IMR-90 (cell line): ENCODE measurements at regions not wholly inside any gene's neighbourhood (a gene's known extent, or its start where the extent isn't known, plus 50 kb on each side); places are given as distances from the start of the nearest gene placed in this dataset.

ENCODE experiments used
- ATAC-seq: fragments of 200-7000 bp; cut with Tn5 transposase; 2 replicates; pipeline ENCODE4 v1.9.1; 2020; ENCODE audit warnings: low read depth, mild to moderate bottlenecking, moderate library complexity
- BruUV-seq: library from RNA; stranded (reverse); fragments of 400-500 nt; replicated peaks from 2 replicates; lab custom pipeline; 2021; lab: Mats Ljungman, UMichigan
- CTCF ChIA-PET: fragments of 300-600 bp; formaldehyde crosslinking; extraction: SDS; loops from one replicate; lab custom pipeline; 2021; ENCODE audit warnings: antibody characterized with exemption; lab: Yijun Ruan, JAX
- POLR2A ChIA-PET: fragments of 300-600 bp; sonication (Branson Sonifier 250); formaldehyde crosslinking; loops from one replicate; lab custom pipeline; 2022; ENCODE audit warnings: antibody characterized with exemption; ENCODE audit not compliant: unreplicated experiment; lab: Charles Lee
- DNase-seq: peaks from one replicate; pipeline ENCODE4 v3.0.0; 2013
- H2AFZ ChIP-seq: replicated peaks from 2 replicates; pipeline ENCODE3; 2013; ENCODE audit warnings: low read length, mild to moderate bottlenecking; ENCODE audit not compliant: poor library complexity
- H2AK5ac ChIP-seq: 2 replicates; pipeline ENCODE4 v1.6.1; 2013; ENCODE audit warnings: low read depth, low read length, inconsistent platforms
- H2AK9ac ChIP-seq: replicated peaks from 2 replicates; pipeline ENCODE3; 2013; ENCODE audit warnings: mild to moderate bottlenecking, low read depth, low read length, moderate library complexity; ENCODE audit not compliant: poor library complexity
- H2BK120ac ChIP-seq: 2 replicates; pipeline ENCODE4 v1.6.1; 2013; ENCODE audit warnings: low read depth, low read length, inconsistent platforms
- H2BK15ac ChIP-seq: 3 replicates; pipeline ENCODE4 v1.6.1; 2013; ENCODE audit warnings: low read depth, low read length, inconsistent platforms
- H2BK20ac ChIP-seq: 2 replicates; pipeline ENCODE4 v1.6.1; 2013; ENCODE audit warnings: low read depth, mild to moderate bottlenecking, inconsistent platforms, low read length, moderate library complexity
- H2BK5ac ChIP-seq: 2 replicates; pipeline ENCODE4 v1.6.1; 2013; ENCODE audit warnings: mild to moderate bottlenecking, low read depth, low read length, inconsistent platforms; ENCODE audit not compliant: poor library complexity, severe bottlenecking
- H3K14ac ChIP-seq: replicated peaks from 2 replicates; pipeline ENCODE4 v1.6.1; 2013; ENCODE audit warnings: low read depth, low read length, inconsistent platforms
- H3K18ac ChIP-seq: 2 replicates; pipeline ENCODE4 v1.6.1; 2013; ENCODE audit warnings: low read depth, low read length, control low read depth
- H3K23ac ChIP-seq: 2 replicates; pipeline ENCODE4 v1.6.1; 2013; ENCODE audit warnings: low read depth, low read length, inconsistent platforms
- H3K27ac ChIP-seq: 2 replicates; pipeline ENCODE4 v1.5.1; 2013; ENCODE audit warnings: mild to moderate bottlenecking, control low read depth, low read length; ENCODE audit not compliant: insufficient read depth
- H3K27me3 ChIP-seq: 2 replicates; pipeline ENCODE4 v1.6.1; 2013; ENCODE audit warnings: low read length; ENCODE audit not compliant: control insufficient read depth, insufficient read depth
- H3K36me3 ChIP-seq: 2 replicates; pipeline ENCODE4 v1.6.1; 2013; ENCODE audit warnings: low read length, mixed read lengths; ENCODE audit not compliant: control insufficient read depth, insufficient read depth
- H3K4ac ChIP-seq: 2 replicates; pipeline ENCODE4 v1.6.1; 2013; ENCODE audit warnings: low read depth, low read length, inconsistent platforms
- H3K4me1 ChIP-seq: 2 replicates; pipeline ENCODE4 v1.6.1; 2013; ENCODE audit warnings: low read length, mixed read lengths; ENCODE audit not compliant: control insufficient read depth, insufficient read depth
- H3K4me2 ChIP-seq: 2 replicates; pipeline ENCODE4 v1.6.1; 2013; ENCODE audit warnings: low read depth, mild to moderate bottlenecking, control low read depth, low read length, moderate library complexity
- H3K4me3 ChIP-seq: 2 replicates; pipeline ENCODE4 v1.5.1; 2013; ENCODE audit warnings: low read depth, mild to moderate bottlenecking, control low read depth, low read length, moderate library complexity; ENCODE audit not compliant: insufficient read depth
- H3K56ac ChIP-seq: 2 replicates; pipeline ENCODE4 v1.6.1; 2013; ENCODE audit warnings: low read length, inconsistent platforms; ENCODE audit not compliant: insufficient read depth; ENCODE audit errors: extremely low read depth
- H3K79me1 ChIP-seq, 2 experiments: 2 replicates each; pipeline ENCODE4 v1.6.1; 2013; ENCODE audit warnings: low read length in 2 of 2, inconsistent platforms in 1 of 2, low read depth in 1 of 2
- H3K9ac ChIP-seq: 2 replicates; pipeline ENCODE4 v1.6.1; 2013; ENCODE audit warnings: low read depth, low read length, control low read depth
- H3K9me1 ChIP-seq: 2 replicates; pipeline ENCODE4 v1.6.1; 2013; ENCODE audit warnings: low read length, inconsistent platforms; ENCODE audit not compliant: insufficient read depth
- H3K9me3 ChIP-seq: 2 replicates; pipeline ENCODE4 v1.6.1; 2013; ENCODE audit warnings: low read length; ENCODE audit not compliant: control insufficient read depth, insufficient read depth
- H4K20me1 ChIP-seq: 2 replicates; pipeline ENCODE4 v1.6.1; 2013; ENCODE audit warnings: low read length, inconsistent platforms; ENCODE audit not compliant: insufficient read depth
- H4K5ac ChIP-seq: 2 replicates; pipeline ENCODE4 v1.6.1; 2013; ENCODE audit warnings: mild to moderate bottlenecking, low read depth, low read length, control low read depth
- H4K8ac ChIP-seq, 2 experiments: 2 replicates each; pipeline ENCODE4 v1.6.1; 2013; ENCODE audit warnings: low read depth in 2 of 2, low read length in 2 of 2, control low read depth in 1 of 2, inconsistent platforms in 1 of 2
- H4K91ac ChIP-seq: 2 replicates; pipeline ENCODE4 v1.6.1; 2013; ENCODE audit warnings: low read depth, low read length, inconsistent platforms; ENCODE audit not compliant: insufficient read depth
- BHLHE40 ChIP-seq: fragments of 150-350 bp; IDR thresholded peaks from 2 replicates; pipeline ENCODE4 v1.6.1; 2016; ENCODE audit warnings: mild to moderate bottlenecking, low read depth, low read length
- CEBPB ChIP-seq: IDR thresholded peaks from 2 replicates; pipeline ENCODE4 v1.6.1; 2012; ENCODE audit warnings: low read depth, low read length, improper control_type of control experiment
- FOS ChIP-seq: fragments of 150-350 bp; IDR thresholded peaks from 2 replicates; pipeline ENCODE4 v1.6.1; 2016; ENCODE audit warnings: low read depth, low read length
- NFE2L2 ChIP-seq: fragments of 150-350 bp; IDR thresholded peaks from 2 replicates; pipeline ENCODE4 v1.6.1; 2016; ENCODE audit warnings: low read depth, mild to moderate bottlenecking, low read length
- POLR2A ChIP-seq: IDR thresholded peaks from 2 replicates; pipeline ENCODE4 v1.6.1; 2012; ENCODE audit warnings: mild to moderate bottlenecking, low read depth, low read length
- RAD21 ChIP-seq: IDR thresholded peaks from 2 replicates; pipeline ENCODE4 v1.6.1; 2012; ENCODE audit warnings: low read length, improper control_type of control experiment
- RFX5 ChIP-seq: IDR thresholded peaks from 2 replicates; pipeline ENCODE4 v1.8.0; 2012; ENCODE audit warnings: low read depth, mild to moderate bottlenecking, low read length, moderate library complexity
- WGBS, 2 experiments: methylation state at CpG; one replicate each; pipeline versions ENCODE4 v1.1.5 to v1.1.7; 2013; ENCODE audit warnings: missing lambda C conversion rate in 2 of 2; ENCODE audit not compliant: insufficient read length in 1 of 2; ENCODE audit errors: extremely low coverage in 2 of 2; 5-methylcytosine and 5-hydroxymethylcytosine counted together
- dilution Hi-C: fragments of 300-500 bp; cut with HindIII; formaldehyde crosslinking; loops from one replicate; pipeline ENCODE4 v1.14.3; 2018; ENCODE audit warnings: low sequenced_read_pairs; ENCODE audit not compliant: unreplicated experiment
- in situ Hi-C: fragments of 300-500 bp; cut with MboI; formaldehyde crosslinking; loops from 3 replicates; pipeline ENCODE4 v1.14.3; 2019; ENCODE audit warnings: low sequenced_read_pairs, inconsistent platforms, mixed read lengths
- intact Hi-C: fragments of 100-400 bp; cut with micrococcal nuclease; formaldehyde crosslinking; loops from 2 replicates; pipeline ENCODE4 v1.10.0; 2022
- TF ChIP-seq, protein P1 (sequence below): fragments of 150-350 bp; IDR thresholded peaks from 2 replicates; pipeline ENCODE4 v1.6.1; 2016; ENCODE audit warnings: low read depth, mild to moderate bottlenecking, low read length, moderate library complexity, borderline replicate concordance
- TF ChIP-seq, protein P2 (sequence below): conservative IDR thresholded peaks from 2 replicates; pipeline ENCODE4 v1.5.1; 2012; ENCODE audit warnings: mild to moderate bottlenecking, low read depth, low read length, improper control_type of control experiment

DNA sequence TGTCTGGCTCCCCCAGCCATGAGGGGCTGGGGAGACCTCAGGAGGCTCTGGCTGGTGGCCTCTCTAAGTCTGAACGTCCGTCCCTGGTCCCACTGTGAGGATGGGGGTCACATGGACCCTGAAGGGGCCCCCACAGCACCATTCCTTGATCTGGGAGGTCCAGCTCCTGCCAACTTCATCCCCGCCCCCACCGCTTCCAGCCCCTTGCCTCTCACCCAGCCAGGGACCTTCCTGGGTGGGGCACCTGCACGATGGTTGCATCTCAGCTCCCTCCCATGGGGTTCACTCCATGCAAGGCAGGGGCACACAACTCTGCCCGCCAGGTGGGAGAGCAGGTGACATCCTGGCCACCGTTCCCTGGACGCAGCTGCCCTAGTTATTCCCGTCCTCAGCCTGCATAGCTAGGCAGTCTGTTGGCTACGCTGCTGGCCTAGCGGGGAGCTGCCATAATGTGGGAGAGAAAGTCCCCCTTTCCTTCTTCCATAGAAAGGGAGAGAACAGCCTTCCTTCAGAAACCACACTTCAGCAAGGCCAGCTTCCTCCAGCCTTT is 217.9 kb upstream of the RPL38 start:
- POLR2A ChIA-PET: no interaction called here
- Histone ChIP-seq H4K20me1 (no peaks in the 10 kb centered on the region), H2BK20ac (no peak overlapping the region), H2BK5ac (no peak overlapping the region), H3K4me2 (no peak overlapping the region), H3K9me1 (no peaks in the 10 kb centered on the region), H2AK5ac (no peak overlapping the region), H3K4me1 (no peaks in the 10 kb centered on the region), H3K27me3 (no peaks in the 10 kb centered on the region), H3K18ac (no peak overlapping the region), H2AFZ (no peak overlapping the region), H2BK120ac (no peak overlapping the region), H2AK9ac (no peak overlapping the region), H3K36me3 (no peaks in the 10 kb centered on the region), H3K4ac (no peak overlapping the region), H3K14ac (no peak overlapping the region), H4K91ac (no peak overlapping the region), H3K4me3 (no peak overlapping the region), H3K9me3 (peaks cover 41% of the 10 kb centered on the region), H3K9ac (no peak overlapping the region), H3K56ac (no peak overlapping the region), H4K5ac (no peak overlapping the region), H3K27ac (no peak overlapping the region), H3K23ac (no peak overlapping the region), H3K79me1 (no peaks in the 10 kb centered on the region), H4K8ac (no peak overlapping the region), H2BK15ac (no peak overlapping the region)
- DNase-seq (no peak), ATAC-seq (no peak)
- dilution Hi-C loops (no loop called here), in situ Hi-C loops (loop anchor here (10.0 to 25.0 kb wide), 2 partner anchors 59 to 373 kb away; no protein-coding TSS in a partner anchor), intact Hi-C loops (no loop called here)
- TF ChIP-seq NFE2L2: no peak
- TF ChIP-seq, protein P1, sequence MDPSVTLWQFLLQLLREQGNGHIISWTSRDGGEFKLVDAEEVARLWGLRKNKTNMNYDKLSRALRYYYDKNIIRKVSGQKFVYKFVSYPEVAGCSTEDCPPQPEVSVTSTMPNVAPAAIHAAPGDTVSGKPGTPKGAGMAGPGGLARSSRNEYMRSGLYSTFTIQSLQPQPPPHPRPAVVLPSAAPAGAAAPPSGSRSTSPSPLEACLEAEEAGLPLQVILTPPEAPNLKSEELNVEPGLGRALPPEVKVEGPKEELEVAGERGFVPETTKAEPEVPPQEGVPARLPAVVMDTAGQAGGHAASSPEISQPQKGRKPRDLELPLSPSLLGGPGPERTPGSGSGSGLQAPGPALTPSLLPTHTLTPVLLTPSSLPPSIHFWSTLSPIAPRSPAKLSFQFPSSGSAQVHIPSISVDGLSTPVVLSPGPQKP: no peak
- no peak for TF ChIP-seq CEBPB
- TF ChIP-seq RAD21: no peak
- no peak for TF ChIP-seq FOS
- TF ChIP-seq, protein P2, sequence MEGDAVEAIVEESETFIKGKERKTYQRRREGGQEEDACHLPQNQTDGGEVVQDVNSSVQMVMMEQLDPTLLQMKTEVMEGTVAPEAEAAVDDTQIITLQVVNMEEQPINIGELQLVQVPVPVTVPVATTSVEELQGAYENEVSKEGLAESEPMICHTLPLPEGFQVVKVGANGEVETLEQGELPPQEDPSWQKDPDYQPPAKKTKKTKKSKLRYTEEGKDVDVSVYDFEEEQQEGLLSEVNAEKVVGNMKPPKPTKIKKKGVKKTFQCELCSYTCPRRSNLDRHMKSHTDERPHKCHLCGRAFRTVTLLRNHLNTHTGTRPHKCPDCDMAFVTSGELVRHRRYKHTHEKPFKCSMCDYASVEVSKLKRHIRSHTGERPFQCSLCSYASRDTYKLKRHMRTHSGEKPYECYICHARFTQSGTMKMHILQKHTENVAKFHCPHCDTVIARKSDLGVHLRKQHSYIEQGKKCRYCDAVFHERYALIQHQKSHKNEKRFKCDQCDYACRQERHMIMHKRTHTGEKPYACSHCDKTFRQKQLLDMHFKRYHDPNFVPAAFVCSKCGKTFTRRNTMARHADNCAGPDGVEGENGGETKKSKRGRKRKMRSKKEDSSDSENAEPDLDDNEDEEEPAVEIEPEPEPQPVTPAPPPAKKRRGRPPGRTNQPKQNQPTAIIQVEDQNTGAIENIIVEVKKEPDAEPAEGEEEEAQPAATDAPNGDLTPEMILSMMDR: no peak
- TF ChIP-seq POLR2A: no peak
- no peak for TF ChIP-seq BHLHE40
- no peak for TF ChIP-seq RFX5
- 33% methylated on average over 3 of the region's 11 CpGs; no CpG with 5 or more reads in 1 of the 2 experiments for WGBS, 2 experiments
- BruUV-seq: no TSS peak
- CTCF ChIA-PET: no interaction called here
